ENCODE measurements at regions not wholly inside any gene's neighbourhood (a gene's known extent, or its start where the extent isn't known, plus 50 kb on each side); places are given as distances from the start of the nearest gene placed in this dataset.

DNA sequence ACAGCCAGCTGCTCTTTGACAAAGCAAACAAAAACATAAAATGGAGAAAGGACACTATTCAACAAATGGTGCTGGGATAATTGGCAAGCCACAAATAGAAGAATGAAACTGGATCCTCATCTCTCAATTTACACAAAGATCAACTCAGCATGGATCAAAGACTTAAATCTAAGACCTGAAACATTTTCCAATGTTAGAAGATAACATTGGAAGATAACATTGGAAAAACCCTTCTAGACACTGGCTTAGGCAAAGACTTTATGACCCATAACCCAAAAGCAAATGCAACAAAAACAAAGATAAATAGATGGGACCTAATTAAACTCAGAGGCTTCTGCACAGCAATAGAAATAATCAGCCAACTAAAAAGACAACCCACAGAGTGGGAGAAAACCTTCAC, 425.7 kb upstream of the SEMA3D start:
- POLR2A ChIA-PET (ENCODE audit: low non-redundant PET): no interaction called here
- DNase-seq (ENCODE audit: low spot score): no peak
- CTCF ChIA-PET: no interaction called here
- TF ChIP-seq, protein P1, sequence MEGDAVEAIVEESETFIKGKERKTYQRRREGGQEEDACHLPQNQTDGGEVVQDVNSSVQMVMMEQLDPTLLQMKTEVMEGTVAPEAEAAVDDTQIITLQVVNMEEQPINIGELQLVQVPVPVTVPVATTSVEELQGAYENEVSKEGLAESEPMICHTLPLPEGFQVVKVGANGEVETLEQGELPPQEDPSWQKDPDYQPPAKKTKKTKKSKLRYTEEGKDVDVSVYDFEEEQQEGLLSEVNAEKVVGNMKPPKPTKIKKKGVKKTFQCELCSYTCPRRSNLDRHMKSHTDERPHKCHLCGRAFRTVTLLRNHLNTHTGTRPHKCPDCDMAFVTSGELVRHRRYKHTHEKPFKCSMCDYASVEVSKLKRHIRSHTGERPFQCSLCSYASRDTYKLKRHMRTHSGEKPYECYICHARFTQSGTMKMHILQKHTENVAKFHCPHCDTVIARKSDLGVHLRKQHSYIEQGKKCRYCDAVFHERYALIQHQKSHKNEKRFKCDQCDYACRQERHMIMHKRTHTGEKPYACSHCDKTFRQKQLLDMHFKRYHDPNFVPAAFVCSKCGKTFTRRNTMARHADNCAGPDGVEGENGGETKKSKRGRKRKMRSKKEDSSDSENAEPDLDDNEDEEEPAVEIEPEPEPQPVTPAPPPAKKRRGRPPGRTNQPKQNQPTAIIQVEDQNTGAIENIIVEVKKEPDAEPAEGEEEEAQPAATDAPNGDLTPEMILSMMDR (conservative IDR thresholded peaks at IDR 0.05; ENCODE audit: low read depth): no peak
- H3K27ac ChIP-seq: no peak overlapping the region

DNA sequence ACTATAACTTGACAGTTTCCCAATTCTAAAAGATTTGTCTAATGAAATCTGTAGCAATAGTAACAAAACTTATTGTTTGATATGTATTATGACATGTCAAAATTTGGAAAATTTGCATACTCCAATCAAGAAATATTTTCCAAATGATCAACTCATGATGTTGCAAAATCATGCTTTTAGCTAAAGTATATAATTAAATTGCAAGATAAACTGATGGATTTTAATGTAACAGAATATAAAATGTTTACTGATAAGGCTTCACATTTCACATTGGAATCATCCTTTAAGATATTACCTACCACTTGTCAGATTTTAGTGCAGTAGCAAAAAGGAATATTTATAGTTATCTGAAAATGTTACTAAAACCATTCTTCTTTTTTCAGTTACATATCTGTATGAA, 421.9 kb upstream of the SEMA3D start:
- TF ChIP-seq, protein P1 (conservative IDR thresholded peaks at IDR 0.05; ENCODE audit: low read depth): no peak
- H3K27ac ChIP-seq: no peak overlapping the region
- ChIA-PET CTCF (interaction anchor here (0.7 kb wide), 1 partner anchor 21 kb away, joined by 3 read pairs; no protein-coding TSS in a partner anchor), POLR2A (ENCODE audit: low non-redundant PET) (no interaction called here)
- DNase-seq (ENCODE audit: low spot score): no peak

DNA sequence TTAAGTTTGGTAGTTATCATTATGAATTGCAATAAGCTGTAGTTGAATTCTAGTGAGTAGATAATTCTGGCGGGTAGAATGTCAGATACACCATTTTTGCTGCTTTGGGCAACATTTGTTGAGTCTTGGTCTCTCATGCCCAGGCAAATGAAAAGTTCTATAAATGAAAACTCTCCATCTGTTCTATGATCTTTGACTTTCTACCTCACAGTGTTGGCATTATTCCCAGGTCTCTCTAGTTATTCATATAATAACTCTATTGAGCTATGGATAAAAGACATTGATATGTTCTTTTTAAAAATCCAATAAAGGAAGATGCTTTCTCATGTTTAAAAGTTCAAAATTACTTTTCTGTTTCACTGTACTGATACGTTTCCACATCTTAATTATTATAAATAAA, 415.3 kb upstream of the SEMA3D start:
- ChIA-PET POLR2A (ENCODE audit: low non-redundant PET) (no interaction called here), CTCF (no interaction called here)
- no peak overlapping the region for H3K27ac ChIP-seq
- TF ChIP-seq, protein P1 (conservative IDR thresholded peaks at IDR 0.05; ENCODE audit: low read depth): no peak
- no peak for DNase-seq (ENCODE audit: low spot score)

DNA sequence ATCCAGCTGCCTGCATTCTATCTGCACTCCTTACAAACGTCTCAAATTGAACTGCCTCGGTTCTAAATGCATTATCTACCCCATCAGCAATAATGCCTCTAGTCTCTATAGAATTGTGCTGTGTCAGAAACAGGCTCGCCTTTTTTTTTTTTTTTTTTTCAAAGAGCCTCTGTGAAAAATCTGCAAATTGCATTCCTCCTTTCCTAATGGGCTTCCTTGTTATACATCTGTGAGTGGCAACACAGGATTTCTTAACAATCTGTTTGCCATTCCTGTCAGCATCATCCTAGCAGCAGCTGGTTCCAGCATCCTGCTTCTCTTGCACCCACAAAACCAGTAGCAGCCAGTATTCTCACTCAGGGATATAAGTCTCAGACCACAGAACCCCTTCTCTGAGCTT, 413.5 kb upstream of the SEMA3D start:
- ChIA-PET POLR2A (ENCODE audit: low non-redundant PET) (no interaction called here), CTCF (no interaction called here)
- H3K27ac ChIP-seq: no peak overlapping the region
- no peak for DNase-seq (ENCODE audit: low spot score)
- TF ChIP-seq, protein P1 (conservative IDR thresholded peaks at IDR 0.05; ENCODE audit: low read depth): no peak

DNA sequence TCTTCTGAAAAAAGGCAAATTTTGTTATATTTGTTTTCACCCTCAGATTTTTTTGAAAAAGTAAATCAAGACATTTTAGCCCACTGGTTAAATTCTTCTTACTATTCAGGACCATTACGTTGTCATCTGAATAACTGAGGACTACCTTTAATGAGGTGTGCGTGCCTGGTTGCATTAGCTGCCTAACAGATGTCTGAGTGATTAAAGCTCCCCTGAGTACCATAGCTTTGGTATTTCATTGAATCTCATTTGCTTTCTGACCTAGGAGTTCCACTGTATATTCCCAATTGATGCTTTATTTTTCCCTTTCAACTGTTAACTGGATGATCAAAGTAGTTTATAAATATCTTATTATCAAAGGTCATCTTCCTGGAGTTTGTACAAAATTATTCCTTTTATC, 410.0 kb upstream of the SEMA3D start:
- no peak overlapping the region for H3K27ac ChIP-seq
- CTCF ChIA-PET: no interaction called here
- POLR2A ChIA-PET (ENCODE audit: low non-redundant PET): no interaction called here
- no peak for DNase-seq (ENCODE audit: low spot score)
- TF ChIP-seq, protein P1 (conservative IDR thresholded peaks at IDR 0.05; ENCODE audit: low read depth): no peak

DNA sequence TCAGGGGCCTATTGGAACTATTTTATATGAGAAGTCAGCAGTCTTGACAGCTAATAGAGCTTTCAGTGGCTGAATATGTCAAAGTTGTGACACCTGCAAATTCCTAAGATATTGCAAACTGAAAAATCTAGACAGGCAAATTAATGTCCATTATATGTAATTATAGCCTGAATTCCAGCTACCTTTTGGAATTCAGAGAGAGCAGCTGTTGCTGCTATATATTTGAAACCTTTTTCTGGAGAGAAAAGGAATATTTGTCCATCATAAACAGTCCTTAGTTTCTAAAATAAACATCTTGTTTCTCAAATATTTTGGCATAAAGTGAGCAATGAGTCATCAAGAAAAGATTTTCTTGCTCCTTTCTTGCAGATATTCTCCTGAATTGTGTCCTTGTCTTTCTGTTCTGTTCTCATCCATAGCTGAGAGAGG, 408.9 kb upstream of the SEMA3D start:
- DNase-seq (ENCODE audit: low spot score): no peak
- ChIA-PET CTCF (no interaction called here), POLR2A (ENCODE audit: low non-redundant PET) (no interaction called here)
- TF ChIP-seq, protein P1 (conservative IDR thresholded peaks at IDR 0.05; ENCODE audit: low read depth): no peak
- H3K27ac ChIP-seq: no peak overlapping the region

DNA sequence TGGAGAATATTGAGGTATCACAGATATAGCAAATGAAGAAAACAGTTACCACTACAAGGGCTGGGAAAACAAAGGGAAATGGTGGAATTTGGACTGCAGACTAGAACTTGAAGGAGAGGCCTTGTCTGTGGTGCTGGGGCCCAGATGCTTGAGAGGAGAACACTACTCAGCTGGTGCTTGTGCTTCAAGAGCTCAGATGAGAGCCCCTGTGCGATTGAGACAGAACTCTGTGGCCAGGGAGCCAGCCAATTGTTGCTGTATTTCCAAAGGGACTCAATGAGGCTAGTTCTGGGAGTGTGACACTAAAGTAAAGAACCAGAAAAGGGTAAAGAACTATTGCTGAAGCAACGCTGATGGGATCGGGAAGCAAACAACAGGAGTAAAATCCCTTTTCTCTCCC, 406.5 kb upstream of the SEMA3D start:
- POLR2A ChIA-PET (ENCODE audit: low non-redundant PET): no interaction called here
- H3K27ac ChIP-seq: no peak overlapping the region
- no peak for DNase-seq (ENCODE audit: low spot score)
- CTCF ChIA-PET: interaction anchor here (0.5 to 0.6 kb wide), 2 partner anchors 763 to 1550 kb away, joined by 3 to 6 read pairs; no protein-coding TSS in a partner anchor
- TF ChIP-seq, protein P1 (conservative IDR thresholded peaks at IDR 0.05; ENCODE audit: low read depth): no peak

Measured in RWPE1 (cell line).